ENCODE measurements at regions not wholly inside any gene's neighbourhood (a gene's known extent, or its start where the extent isn't known, plus 50 kb on each side); places are given as distances from the start of the nearest gene placed in this dataset.

GRCh38 chr15:98528046-98528725, 120.2 kb upstream of the IGF1R start:
- Histone ChIP-seq H3K4me1 (peaks cover 0 to 17% (median 16%) of the 10 kb centered on the region in 4 donors), H3K4me3 (no peak overlapping the region), H3K36me3 (no peaks in the 10 kb centered on the region), H3K27ac (no peak overlapping the region), H3K9me3 (no peaks in the 10 kb centered on the region), H3K27me3 (no peaks in the 10 kb centered on the region)
- 71 to 83% methylated on average over 8 of the region's 8 CpGs for WGBS, 2 donors
- no peak for TF ChIP-seq POLR2AphosphoS5 (IDR thresholded peaks at IDR 0.05)
- TF ChIP-seq POLR2A (IDR thresholded peaks at IDR 0.05): no peak
- no peak for TF ChIP-seq EP300 (IDR thresholded peaks at IDR 0.05)
- no peak for TF ChIP-seq CTCF (IDR thresholded peaks at IDR 0.05)
- no peak for DNase-seq
- intact Hi-C loops (cut with DNase I): no loop called here

GRCh38 chr15:98529205-98530145, 118.9 kb upstream of the IGF1R start:
- intact Hi-C loops (cut with DNase I): no loop called here
- 45 to 69% methylated on average over 19 of the region's 19 CpGs for WGBS, 2 donors

GRCh38 chr15:98530570-98530969, 117.8 kb upstream of the IGF1R start:
- 65 to 73% methylated on average over 2 of the region's 2 CpGs for WGBS, 2 donors
- no peak for DNase-seq
- no peaks in the 10 kb centered on the region for H3K27me3 ChIP-seq
- no peak overlapping the region for H3K27ac ChIP-seq
- H3K9me3 ChIP-seq: no peaks in the 10 kb centered on the region
- H3K4me1 ChIP-seq: peaks cover 0 to 6% (median 6%) of the 10 kb centered on the region in 4 donors
- H3K4me3 ChIP-seq: no peak overlapping the region
- H3K36me3 ChIP-seq: no peaks in the 10 kb centered on the region
- intact Hi-C loops (cut with DNase I): no loop called here
- TF ChIP-seq POLR2A (IDR thresholded peaks at IDR 0.05) (no peak), POLR2AphosphoS5 (IDR thresholded peaks at IDR 0.05) (no peak), EP300 (IDR thresholded peaks at IDR 0.05) (no peak), CTCF (IDR thresholded peaks at IDR 0.05) (no peak)

More at GRCh38 chr15:98529205-98530145, 118.9 kb upstream of the IGF1R start:
- H3K36me3 ChIP-seq: no peaks in the 10 kb centered on the region
- TF ChIP-seq POLR2AphosphoS5 (IDR thresholded peaks at IDR 0.05) (no peak), CTCF (IDR thresholded peaks at IDR 0.05) (no peak), EP300 (IDR thresholded peaks at IDR 0.05) (no peak), POLR2A (IDR thresholded peaks at IDR 0.05) (no peak)
- H3K4me1 ChIP-seq: peaks cover 0 to 17% (median 16%) of the 10 kb centered on the region in 4 donors
- no peaks in the 10 kb centered on the region for H3K9me3 ChIP-seq
- H3K4me3 ChIP-seq: no peak overlapping the region
- no peak overlapping the region for H3K27ac ChIP-seq
- no peak for DNase-seq
- H3K27me3 ChIP-seq: no peaks in the 10 kb centered on the region

GRCh38 chr15:98532063-98532462, 116.3 kb upstream of the IGF1R start:
- intact Hi-C loops (cut with DNase I): no loop called here
- no peak for DNase-seq
- WGBS, 2 donors: 80 to 84% methylated on average over 2 of the region's 2 CpGs

More at GRCh38 chr15:98532063-98532462, 116.3 kb upstream of the IGF1R start:
- Histone ChIP-seq H3K9me3 (no peaks in the 10 kb centered on the region), H3K4me3 (no peak overlapping the region), H3K27me3 (no peaks in the 10 kb centered on the region), H3K36me3 (no peaks in the 10 kb centered on the region), H3K27ac (no peak overlapping the region), H3K4me1 (no peaks in the 10 kb centered on the region)
- no peak for TF ChIP-seq CTCF (IDR thresholded peaks at IDR 0.05)
- TF ChIP-seq POLR2A (IDR thresholded peaks at IDR 0.05): no peak

Data from sigmoid colon (tissue), 6 donors.